GM23338 (cell line): ENCODE measurements at regions not wholly inside any gene's neighbourhood (a gene's known extent, or its start where the extent isn't known, plus 50 kb on each side); places are given as distances from the start of the nearest gene placed in this dataset.
A peak's percentile ranks its signal among the peaks of the same experiment; 100 is the strongest.

Source experiments
- ATAC-seq: fragments of 200-7000 bp; cut with Tn5 transposase; 3 replicates; pipeline ENCODE4 v1.9.1; 2020
- DNase-seq: peaks from one replicate; pipeline ENCODE4 v3.0.0-alpha.2; 2015; ENCODE audit warnings: low spot score
- H2AFZ ChIP-seq: fragments of 200-600 bp; sonication (generic); 2 replicates; pipeline ENCODE4 v1.8.0; 2016; ENCODE audit warnings: antibody characterized with exemption, mild to moderate bottlenecking, moderate library complexity
- H3F3A ChIP-seq: fragments of 200-600 bp; sonication (generic); replicated peaks from 2 replicates; pipeline ENCODE4 v1.8.0; 2017; ENCODE audit warnings: antibody characterized with exemption, mixed run types, low read depth
- H3K27ac ChIP-seq: fragments of 200-600 bp; sonication (generic); 2 replicates; pipeline ENCODE4 v1.6.1; 2016; ENCODE audit warnings: low read depth
- H3K27me3 ChIP-seq: fragments of 200-600 bp; sonication (generic); 2 replicates; pipeline ENCODE4 v1.8.0; 2016; ENCODE audit warnings: mild to moderate bottlenecking, mixed run types, moderate library complexity; ENCODE audit not compliant: insufficient read depth
- H3K36me3 ChIP-seq: fragments of 200-600 bp; sonication (generic); 2 replicates; pipeline ENCODE4 v1.8.0; 2016; ENCODE audit warnings: mild to moderate bottlenecking; ENCODE audit not compliant: insufficient read depth
- H3K4me1 ChIP-seq: fragments of 200-600 bp; sonication (generic); 2 replicates; pipeline ENCODE4 v1.8.0; 2016; ENCODE audit warnings: mild to moderate bottlenecking, moderate library complexity; ENCODE audit not compliant: insufficient read depth
- H3K4me2 ChIP-seq: fragments of 200-600 bp; sonication (generic); 2 replicates; pipeline ENCODE4 v1.7.1; 2017; ENCODE audit warnings: mixed run types
- H3K4me3 ChIP-seq: fragments of 200-600 bp; sonication (generic); 2 replicates; pipeline ENCODE4 v1.6.1; 2016; ENCODE audit warnings: mixed run types
- H3K79me2 ChIP-seq: fragments of 200-600 bp; sonication (generic); replicated peaks from 2 replicates; pipeline ENCODE4 v1.8.0; 2017; ENCODE audit warnings: mild to moderate bottlenecking; ENCODE audit not compliant: insufficient read depth
- H3K9me2 ChIP-seq: fragments of 200-600 bp; sonication (generic); 2 replicates; pipeline ENCODE4 v1.8.0; 2017; ENCODE audit not compliant: insufficient read depth
- H4K20me1 ChIP-seq: fragments of 200-600 bp; sonication (generic); replicated peaks from 2 replicates; pipeline ENCODE4 v1.8.0; 2017; ENCODE audit warnings: mild to moderate bottlenecking; ENCODE audit not compliant: insufficient read depth
- H3K27ac Mint-ChIP-seq: 2 replicates; pipeline ENCODE4 v1.8.0; 2020; ENCODE audit warnings: inconsistent platforms, mild to moderate bottlenecking, moderate library complexity, mixed read lengths
- H3K27me3 Mint-ChIP-seq: 3 replicates; pipeline ENCODE4 v1.8.0; 2022; ENCODE audit warnings: low read depth, mild to moderate bottlenecking, moderate library complexity, mixed read lengths, inconsistent platforms; ENCODE audit not compliant: insufficient read depth, poor library complexity
- H3K36me3 Mint-ChIP-seq: 3 replicates; pipeline ENCODE4 v1.8.0; 2021; ENCODE audit warnings: low read depth, mild to moderate bottlenecking, inconsistent platforms, moderate library complexity, mixed read lengths
- H3K4me1 Mint-ChIP-seq: 3 replicates; pipeline ENCODE4 v1.8.0; 2020; ENCODE audit warnings: mild to moderate bottlenecking, inconsistent platforms, mixed read lengths
- H3K4me3 Mint-ChIP-seq: 3 replicates; pipeline ENCODE4 v1.8.0; 2021; ENCODE audit warnings: moderate library complexity, mild to moderate bottlenecking, inconsistent platforms, mixed read lengths
- H3K9me3 Mint-ChIP-seq: 3 replicates; pipeline ENCODE4 v1.8.0; 2020; ENCODE audit warnings: moderate library complexity, mild to moderate bottlenecking, inconsistent platforms, mixed read lengths
- JUNB ChIP-seq: IDR thresholded peaks from one replicate; pipeline ENCODE4 v1.6.1; 2016; ENCODE audit warnings: antibody characterized with exemption; ENCODE audit not compliant: unreplicated experiment
- POLR2AphosphoS5 ChIP-seq: IDR thresholded peaks from 2 replicates; pipeline ENCODE4 v1.6.1; 2016; ENCODE audit warnings: antibody characterized with exemption, low read depth
- STAT1 ChIP-seq: IDR thresholded peaks from one replicate; pipeline ENCODE4 v1.6.1; 2016; ENCODE audit warnings: antibody characterized with exemption; ENCODE audit not compliant: unreplicated experiment
- ZNF114 ChIP-seq: fragments of 250-450 bp; sonication (Bioruptor Pico); IDR thresholded peaks from 2 replicates; pipeline ENCODE4 v1.5.0; 2020; ENCODE audit warnings: mild to moderate bottlenecking, moderate library complexity
- ZNF331 ChIP-seq: fragments of 250-450 bp; sonication (Bioruptor Pico); IDR thresholded peaks from 2 replicates; pipeline ENCODE4 v1.5.0; 2020; ENCODE audit warnings: low read depth, mild to moderate bottlenecking, moderate library complexity
- TF ChIP-seq, protein P1 (sequence below): fragments of 250-450 bp; sonication (Bioruptor Pico); IDR thresholded peaks from 2 replicates; pipeline ENCODE4 v1.5.0; 2020; ENCODE audit warnings: mild to moderate bottlenecking, moderate library complexity
- TF ChIP-seq, protein P2 (sequence below): IDR thresholded peaks from one replicate; pipeline ENCODE4 v1.6.1; 2018; ENCODE audit warnings: antibody characterized with exemption; ENCODE audit not compliant: unreplicated experiment

DNA sequence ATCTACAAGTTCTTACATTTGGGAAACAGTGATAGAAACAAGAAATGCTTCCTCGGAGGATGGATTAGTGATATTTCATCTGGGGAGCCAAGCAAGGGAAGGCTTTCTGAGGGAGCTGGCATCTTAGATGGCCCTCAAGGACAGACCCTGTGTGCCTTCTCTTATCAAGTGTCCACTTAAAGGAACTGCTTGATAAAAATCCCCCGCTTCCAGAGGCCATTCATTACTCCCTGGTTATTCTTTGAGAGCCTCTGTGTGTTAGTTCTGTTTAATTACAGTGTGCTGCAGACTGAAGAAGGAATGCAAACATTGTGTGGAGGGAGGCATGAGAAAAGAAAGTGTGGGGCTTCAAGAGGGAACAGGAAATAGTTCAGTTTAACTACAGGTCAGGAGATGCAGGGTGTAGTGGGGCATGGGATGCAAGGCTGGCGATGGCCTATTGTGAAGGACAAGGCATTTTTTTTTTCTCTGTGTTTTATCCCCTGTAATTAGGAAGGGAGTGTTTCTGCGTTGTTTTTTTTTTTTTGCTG lies 145.4 kb downstream of the SNX10 start:
- peak overlapping the region; percentile 24; the same call in 1 of the 2 replicates for H2AFZ ChIP-seq
- H3K4me3 Mint-ChIP-seq: no peak overlapping the region
- peaks cover 4% of the 10 kb centered on the region for H3K27me3 Mint-ChIP-seq

DNA sequence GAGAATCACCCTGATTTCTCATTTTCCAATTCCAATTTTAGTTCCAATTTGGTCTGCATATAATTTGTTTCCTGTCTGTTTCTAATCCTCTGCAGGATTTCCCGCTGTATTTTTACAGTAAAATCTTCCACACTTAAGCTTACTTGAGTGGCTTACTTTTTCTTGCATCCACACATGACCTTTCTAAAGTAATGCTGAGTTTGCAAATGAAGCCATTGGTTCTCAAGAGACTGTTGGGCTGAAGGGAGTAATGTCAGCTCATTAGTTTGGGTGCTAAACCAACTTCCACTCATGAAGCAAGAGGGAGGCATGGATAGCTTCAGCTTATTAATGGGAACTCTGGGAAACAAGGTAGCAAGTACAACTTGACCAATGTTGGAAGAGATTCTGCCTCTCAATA lies 146.4 kb downstream of the SNX10 start:
- Histone ChIP-seq H3K27me3 (no peaks in the 10 kb centered on the region), H3K4me2 (0 out of 2 replicates have a peak overlapping the region, but pooled peaks have one; percentile 42), H3K79me2 (no peaks in the 10 kb centered on the region), H4K20me1 (no peaks in the 10 kb centered on the region), H3K9me2 (peaks cover 8% of the 10 kb centered on the region), H3K4me3 (no peak overlapping the region), H3F3A (no peaks in the 10 kb centered on the region), H2AFZ (peak overlapping the region; percentile 19), H3K36me3 (no peaks in the 10 kb centered on the region), H3K27ac (no peak overlapping the region), H3K4me1 (peaks cover 14% of the 10 kb centered on the region)
- peaks cover 24% of the 10 kb centered on the region for H3K4me1 Mint-ChIP-seq
- no peak overlapping the region for H3K27ac Mint-ChIP-seq
- H3K36me3 Mint-ChIP-seq: no peaks in the 10 kb centered on the region
- DNase-seq (no peak), ATAC-seq (no peak)
- no peaks in the 10 kb centered on the region; the same call in 2 of the 3 replicates for H3K9me3 Mint-ChIP-seq
- peaks cover 4% of the 10 kb centered on the region for H3K27me3 Mint-ChIP-seq
- no peak overlapping the region for H3K4me3 Mint-ChIP-seq
- TF ChIP-seq, protein P1, sequence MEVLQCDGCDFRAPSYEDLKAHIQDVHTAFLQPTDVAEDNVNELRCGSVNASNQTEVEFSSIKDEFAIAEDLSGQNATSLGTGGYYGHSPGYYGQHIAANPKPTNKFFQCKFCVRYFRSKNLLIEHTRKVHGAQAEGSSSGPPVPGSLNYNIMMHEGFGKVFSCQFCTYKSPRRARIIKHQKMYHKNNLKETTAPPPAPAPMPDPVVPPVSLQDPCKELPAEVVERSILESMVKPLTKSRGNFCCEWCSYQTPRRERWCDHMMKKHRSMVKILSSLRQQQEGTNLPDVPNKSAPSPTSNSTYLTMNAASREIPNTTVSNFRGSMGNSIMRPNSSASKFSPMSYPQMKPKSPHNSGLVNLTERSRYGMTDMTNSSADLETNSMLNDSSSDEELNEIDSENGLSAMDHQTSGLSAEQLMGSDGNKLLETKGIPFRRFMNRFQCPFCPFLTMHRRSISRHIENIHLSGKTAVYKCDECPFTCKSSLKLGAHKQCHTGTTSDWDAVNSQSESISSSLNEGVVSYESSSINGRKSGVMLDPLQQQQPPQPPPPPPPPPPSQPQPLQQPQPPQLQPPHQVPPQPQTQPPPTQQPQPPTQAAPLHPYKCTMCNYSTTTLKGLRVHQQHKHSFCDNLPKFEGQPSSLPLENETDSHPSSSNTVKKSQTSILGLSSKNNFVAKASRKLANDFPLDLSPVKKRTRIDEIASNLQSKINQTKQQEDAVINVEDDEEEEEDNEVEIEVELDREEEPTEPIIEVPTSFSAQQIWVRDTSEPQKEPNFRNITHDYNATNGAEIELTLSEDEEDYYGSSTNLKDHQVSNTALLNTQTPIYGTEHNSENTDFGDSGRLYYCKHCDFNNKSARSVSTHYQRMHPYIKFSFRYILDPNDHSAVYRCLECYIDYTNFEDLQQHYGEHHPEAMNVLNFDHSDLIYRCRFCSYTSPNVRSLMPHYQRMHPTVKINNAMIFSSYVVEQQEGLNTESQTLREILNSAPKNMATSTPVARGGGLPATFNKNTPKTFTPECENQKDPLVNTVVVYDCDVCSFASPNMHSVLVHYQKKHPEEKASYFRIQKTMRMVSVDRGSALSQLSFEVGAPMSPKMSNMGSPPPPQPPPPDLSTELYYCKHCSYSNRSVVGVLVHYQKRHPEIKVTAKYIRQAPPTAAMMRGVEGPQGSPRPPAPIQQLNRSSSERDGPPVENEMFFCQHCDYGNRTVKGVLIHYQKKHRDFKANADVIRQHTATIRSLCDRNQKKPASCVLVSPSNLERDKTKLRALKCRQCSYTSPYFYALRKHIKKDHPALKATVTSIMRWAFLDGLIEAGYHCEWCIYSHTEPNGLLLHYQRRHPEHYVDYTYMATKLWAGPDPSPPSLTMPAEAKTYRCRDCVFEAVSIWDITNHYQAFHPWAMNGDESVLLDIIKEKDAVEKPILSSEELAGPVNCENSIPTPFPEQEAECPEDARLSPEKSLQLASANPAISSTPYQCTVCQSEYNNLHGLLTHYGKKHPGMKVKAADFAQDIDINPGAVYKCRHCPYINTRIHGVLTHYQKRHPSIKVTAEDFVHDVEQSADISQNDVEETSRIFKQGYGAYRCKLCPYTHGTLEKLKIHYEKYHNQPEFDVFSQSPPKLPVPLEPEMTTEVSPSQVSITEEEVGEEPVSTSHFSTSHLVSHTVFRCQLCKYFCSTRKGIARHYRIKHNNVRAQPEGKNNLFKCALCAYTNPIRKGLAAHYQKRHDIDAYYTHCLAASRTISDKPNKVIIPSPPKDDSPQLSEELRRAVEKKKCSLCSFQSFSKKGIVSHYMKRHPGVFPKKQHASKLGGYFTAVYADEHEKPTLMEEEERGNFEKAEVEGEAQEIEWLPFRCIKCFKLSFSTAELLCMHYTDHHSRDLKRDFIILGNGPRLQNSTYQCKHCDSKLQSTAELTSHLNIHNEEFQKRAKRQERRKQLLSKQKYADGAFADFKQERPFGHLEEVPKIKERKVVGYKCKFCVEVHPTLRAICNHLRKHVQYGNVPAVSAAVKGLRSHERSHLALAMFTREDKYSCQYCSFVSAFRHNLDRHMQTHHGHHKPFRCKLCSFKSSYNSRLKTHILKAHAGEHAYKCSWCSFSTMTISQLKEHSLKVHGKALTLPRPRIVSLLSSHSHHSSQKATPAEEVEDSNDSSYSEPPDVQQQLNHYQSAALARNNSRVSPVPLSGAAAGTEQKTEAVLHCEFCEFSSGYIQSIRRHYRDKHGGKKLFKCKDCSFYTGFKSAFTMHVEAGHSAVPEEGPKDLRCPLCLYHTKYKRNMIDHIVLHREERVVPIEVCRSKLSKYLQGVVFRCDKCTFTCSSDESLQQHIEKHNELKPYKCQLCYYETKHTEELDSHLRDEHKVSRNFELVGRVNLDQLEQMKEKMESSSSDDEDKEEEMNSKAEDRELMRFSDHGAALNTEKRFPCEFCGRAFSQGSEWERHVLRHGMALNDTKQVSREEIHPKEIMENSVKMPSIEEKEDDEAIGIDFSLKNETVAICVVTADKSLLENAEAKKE (CRISPR knock-in tag): no peak
- TF ChIP-seq STAT1 (no peak), ZNF114 (CRISPR knock-in tag) (no peak), JUNB (no peak), ZNF331 (CRISPR knock-in tag) (no peak)

More for the DNA sequence above, 145.4 kb downstream of the SNX10 start:
- H3K27ac Mint-ChIP-seq: 0 out of 2 replicates have a peak overlapping the region, but pooled peaks have one; percentile 11
- Histone ChIP-seq H3K9me2 (peaks cover 8% of the 10 kb centered on the region), H3K27me3 (no peaks in the 10 kb centered on the region), H4K20me1 (no peaks in the 10 kb centered on the region), H3K27ac (no peak overlapping the region), H3K4me1 (peaks cover 14% of the 10 kb centered on the region), H3F3A (no peaks in the 10 kb centered on the region), H3K36me3 (no peaks in the 10 kb centered on the region), H3K4me3 (no peak overlapping the region), H3K79me2 (no peaks in the 10 kb centered on the region), H3K4me2 (no peak overlapping the region)
- no peak for TF ChIP-seq POLR2AphosphoS5
- TF ChIP-seq, protein P2, sequence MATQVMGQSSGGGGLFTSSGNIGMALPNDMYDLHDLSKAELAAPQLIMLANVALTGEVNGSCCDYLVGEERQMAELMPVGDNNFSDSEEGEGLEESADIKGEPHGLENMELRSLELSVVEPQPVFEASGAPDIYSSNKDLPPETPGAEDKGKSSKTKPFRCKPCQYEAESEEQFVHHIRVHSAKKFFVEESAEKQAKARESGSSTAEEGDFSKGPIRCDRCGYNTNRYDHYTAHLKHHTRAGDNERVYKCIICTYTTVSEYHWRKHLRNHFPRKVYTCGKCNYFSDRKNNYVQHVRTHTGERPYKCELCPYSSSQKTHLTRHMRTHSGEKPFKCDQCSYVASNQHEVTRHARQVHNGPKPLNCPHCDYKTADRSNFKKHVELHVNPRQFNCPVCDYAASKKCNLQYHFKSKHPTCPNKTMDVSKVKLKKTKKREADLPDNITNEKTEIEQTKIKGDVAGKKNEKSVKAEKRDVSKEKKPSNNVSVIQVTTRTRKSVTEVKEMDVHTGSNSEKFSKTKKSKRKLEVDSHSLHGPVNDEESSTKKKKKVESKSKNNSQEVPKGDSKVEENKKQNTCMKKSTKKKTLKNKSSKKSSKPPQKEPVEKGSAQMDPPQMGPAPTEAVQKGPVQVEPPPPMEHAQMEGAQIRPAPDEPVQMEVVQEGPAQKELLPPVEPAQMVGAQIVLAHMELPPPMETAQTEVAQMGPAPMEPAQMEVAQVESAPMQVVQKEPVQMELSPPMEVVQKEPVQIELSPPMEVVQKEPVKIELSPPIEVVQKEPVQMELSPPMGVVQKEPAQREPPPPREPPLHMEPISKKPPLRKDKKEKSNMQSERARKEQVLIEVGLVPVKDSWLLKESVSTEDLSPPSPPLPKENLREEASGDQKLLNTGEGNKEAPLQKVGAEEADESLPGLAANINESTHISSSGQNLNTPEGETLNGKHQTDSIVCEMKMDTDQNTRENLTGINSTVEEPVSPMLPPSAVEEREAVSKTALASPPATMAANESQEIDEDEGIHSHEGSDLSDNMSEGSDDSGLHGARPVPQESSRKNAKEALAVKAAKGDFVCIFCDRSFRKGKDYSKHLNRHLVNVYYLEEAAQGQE: no peak
- ATAC-seq: no peak
- H3K9me3 Mint-ChIP-seq: no peaks in the 10 kb centered on the region; the same call in 2 of the 3 replicates
- peaks cover 24% of the 10 kb centered on the region for H3K4me1 Mint-ChIP-seq
- H3K36me3 Mint-ChIP-seq: no peaks in the 10 kb centered on the region
- DNase-seq: no peak
